ENCODE measurements at regions not wholly inside any gene's neighbourhood (a gene's known extent, or its start where the extent isn't known, plus 50 kb on each side); places are given as distances from the start of the nearest gene placed in this dataset.

GRCh38 chr1:199931666-199932377 is 95.7 kb upstream of the NR5A2 start:
- no peak for TF ChIP-seq CTCF (conservative IDR thresholded peaks at IDR 0.05 in 1 of 2, IDR thresholded peaks at IDR 0.05 in 1 of 2; ENCODE audit: extremely low read depth in 1 of 2, insufficient read depth in 1 of 2, low read depth in 1 of 2, low read length in 2 of 2)
- no peak for TF ChIP-seq EZH2 (IDR thresholded peaks at IDR 0.05; ENCODE audit: borderline replicate concordance, low read length)
